CD4-positive, alpha-beta T cell treated with Interleukin-4 for 4 hours (primary cell): ENCODE measurements at regions not wholly inside any gene's neighbourhood (a gene's known extent, or its start where the extent isn't known, plus 50 kb on each side); places are given as distances from the start of the nearest gene placed in this dataset.
A peak's percentile ranks its signal among the peaks of the same experiment; 100 is the strongest.
"Not testable (repeated sequence)": the region's sequence is repeated elsewhere in the genome, so short reads cannot be mapped to it uniquely, and the experiment has no call there.

Source experiments
- DNase-seq: peaks from one replicate; pipeline ENCODE4 v3.0.0-alpha.2; 2020

DNA sequence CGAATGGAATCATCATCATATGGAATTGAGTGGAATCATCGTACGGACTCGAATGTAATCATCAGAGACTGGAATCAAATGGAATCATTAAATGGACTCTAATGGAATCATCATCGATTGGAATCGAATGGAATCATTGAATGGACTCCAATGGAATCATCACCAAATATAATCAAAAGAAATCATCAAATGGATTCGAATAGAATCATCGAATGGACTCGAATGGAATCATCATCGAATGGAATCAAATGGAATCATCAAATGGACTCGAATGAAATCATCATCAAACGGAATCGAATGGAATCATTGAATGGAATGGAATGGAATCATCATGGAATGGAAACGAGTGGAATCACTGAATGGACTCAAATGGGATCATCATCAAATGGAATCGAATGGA is 233.5 kb downstream of the SHCBP1 start:
- peak; percentile 98 for DNase-seq

- DNase-seq, result peak; percentile 94
Observed at GRCh38 chr16:46386805-46387620, 234.2 kb downstream of the SHCBP1 start.

DNA sequence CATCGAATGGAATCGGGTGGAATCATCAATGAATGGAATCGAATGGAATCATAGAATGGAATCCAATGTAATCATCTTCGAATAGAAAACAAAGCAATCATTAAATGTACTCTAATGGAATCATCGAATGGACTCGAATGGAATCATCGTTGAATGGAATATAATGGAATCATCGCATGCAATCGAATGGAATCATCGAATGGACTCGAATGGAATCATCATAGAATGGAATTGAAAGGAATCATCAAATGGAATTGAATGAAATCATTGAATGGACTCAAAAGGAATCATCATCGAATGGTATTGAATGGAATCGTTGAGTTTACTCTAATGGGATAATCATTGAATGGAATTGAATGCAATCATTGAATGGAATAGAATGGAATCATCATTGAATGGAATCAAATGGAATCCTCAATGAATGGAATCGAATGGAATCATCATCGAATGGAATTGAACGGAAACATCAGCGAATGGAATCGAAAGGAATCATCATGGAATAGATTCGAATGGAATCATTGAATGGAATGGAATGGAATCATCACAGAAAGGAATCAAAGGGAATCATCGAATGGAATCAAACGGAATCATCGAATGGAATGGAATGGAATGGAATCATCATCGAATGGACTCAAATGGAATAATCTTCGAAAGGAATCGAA is 234.9 kb downstream of the SHCBP1 start:
- DNase-seq, result peak; percentile 90

- DNase-seq, result peak; percentile 64
Observed at GRCh38 chr16:46384285-46385061, 236.7 kb downstream of the SHCBP1 start.

DNA sequence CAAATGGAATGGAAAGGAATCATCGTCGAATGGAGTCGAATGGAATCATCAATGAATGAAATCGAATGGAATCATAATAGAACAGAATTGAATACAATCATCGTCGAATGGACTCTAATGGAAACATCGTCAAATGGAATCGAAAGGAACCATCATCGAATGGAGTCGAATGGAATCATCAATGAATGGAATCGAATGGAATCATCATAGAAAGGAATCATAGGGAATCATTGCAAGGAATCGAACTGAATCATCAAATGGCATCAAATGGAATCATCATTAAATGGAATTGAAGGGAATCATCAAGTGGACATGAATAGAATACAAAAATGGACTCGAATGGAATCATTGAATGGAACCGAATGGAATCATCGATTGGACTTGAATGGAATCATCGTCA is 237.6 kb downstream of the SHCBP1 start:
- not testable (repeated sequence) for DNase-seq

DNA sequence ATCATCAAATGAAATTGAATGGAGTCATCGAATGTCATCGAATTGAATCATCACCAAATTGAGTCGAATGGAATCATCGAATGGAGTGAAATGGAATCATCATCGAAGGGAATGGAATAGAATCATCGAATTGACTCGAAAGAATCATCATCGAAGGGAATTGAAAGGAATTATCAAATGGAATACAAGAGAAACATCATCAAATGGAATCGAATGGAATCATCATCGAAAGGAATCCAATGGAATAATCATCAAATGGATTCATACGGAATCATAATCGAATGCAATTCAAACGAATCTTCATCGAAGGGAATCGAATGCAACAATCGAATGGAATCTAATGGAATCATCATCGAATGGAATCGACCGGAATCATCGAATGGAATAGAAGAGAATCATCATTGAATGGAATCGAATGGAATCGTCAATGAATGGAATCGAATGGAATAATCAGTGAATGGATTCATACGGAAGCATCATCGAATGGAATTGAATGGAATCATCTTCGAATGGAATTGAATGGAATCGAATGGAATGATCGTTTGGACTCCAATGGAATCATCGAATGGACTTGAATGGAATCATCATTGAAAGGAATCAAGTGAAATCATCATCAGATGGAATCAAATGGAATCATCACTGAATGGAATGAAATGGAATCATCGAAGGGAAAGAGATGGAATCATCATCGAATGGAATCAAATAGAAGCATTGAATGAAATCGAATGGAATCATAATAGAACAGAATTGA is 238.2 kb downstream of the SHCBP1 start:
- peak; percentile 61 for DNase-seq

DNA sequence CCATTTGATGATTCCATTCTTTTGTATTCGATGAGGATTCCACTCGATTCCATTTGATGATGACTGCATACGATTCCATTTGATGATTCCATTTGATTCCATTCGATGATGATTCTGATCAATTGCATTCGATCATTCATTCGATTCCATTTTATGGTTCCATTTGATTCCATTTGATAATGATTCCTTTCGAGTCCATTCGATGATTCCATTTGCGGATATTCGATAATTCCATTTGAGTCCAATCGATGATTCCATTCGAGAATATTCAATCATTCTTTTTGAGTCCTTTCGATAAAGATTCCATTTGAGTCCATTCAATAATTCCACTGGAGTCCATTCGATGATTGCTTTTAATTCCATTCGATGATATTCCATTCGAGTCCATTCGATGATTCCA is 239.1 kb downstream of the SHCBP1 start:
- DNase-seq, result peak; percentile 36

- DNase-seq, result peak; percentile 16
Observed at GRCh38 chr16:46381344-46381743, 239.8 kb downstream of the SHCBP1 start.
